ENCODE measurements at regions not wholly inside any gene's neighbourhood (a gene's known extent, or its start where the extent isn't known, plus 50 kb on each side); places are given as distances from the start of the nearest gene placed in this dataset.

- TF ChIP-seq POLR2A (IDR thresholded peaks at IDR 0.05) (no peak), CTCF (IDR thresholded peaks at IDR 0.05) (no peak)
These were observed 255.2 kb downstream of the BUB3 start for GRCh38 chr10:123409426-123409825.
